Stimulated activated CD4-positive, alpha-beta T cell treated with anti-CD3 and anti-CD28 coated beads, Interleukin-1b, Interleukin-23, amount 100 ng/mL, for 1 hour (primary cell): ENCODE measurements at regions not wholly inside any gene's neighbourhood (a gene's known extent, or its start where the extent isn't known, plus 50 kb on each side); places are given as distances from the start of the nearest gene placed in this dataset.
"Not testable (repeated sequence)": the region's sequence is repeated elsewhere in the genome, so short reads cannot be mapped to it uniquely, and the experiment has no call there.

Experiments
- DNase-seq, 2 donors: peaks; one replicate each; pipeline ENCODE4 v3.0.0-alpha.2; 2020; ENCODE audit warnings: low read depth in 2 of 2

DNA sequence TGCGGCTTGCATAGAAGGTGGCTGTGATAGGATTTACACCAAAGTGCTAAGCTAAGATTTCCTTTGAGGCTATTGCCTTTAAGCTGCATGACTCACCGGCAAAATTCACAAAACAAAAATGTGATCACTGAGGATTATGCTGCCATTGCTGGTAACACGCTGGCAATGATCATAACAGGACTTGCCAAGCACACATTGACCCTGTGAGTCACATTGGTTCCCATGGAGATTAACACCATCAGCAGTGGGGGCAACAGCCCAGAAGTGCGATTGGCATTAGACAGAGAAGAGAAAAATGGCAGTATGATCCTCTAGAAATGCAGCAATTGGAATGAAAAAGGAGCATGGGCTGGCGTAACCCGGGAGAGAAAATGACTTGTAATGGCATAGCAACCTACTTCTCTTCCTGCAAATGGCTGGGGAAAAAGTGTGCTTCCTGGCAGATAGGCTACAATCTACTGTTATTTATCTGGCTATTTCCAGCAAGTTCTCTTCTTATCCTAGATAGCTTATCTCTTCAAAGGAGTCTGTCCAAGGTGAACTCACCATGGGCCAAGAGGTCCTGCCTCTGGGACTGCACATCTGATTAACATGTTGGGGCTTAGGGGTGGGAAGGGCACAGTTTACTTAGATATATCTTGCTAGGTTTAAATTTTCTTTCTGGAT lies 314.2 kb upstream of the IGFBP7 start:
- no peak for DNase-seq

DNA sequence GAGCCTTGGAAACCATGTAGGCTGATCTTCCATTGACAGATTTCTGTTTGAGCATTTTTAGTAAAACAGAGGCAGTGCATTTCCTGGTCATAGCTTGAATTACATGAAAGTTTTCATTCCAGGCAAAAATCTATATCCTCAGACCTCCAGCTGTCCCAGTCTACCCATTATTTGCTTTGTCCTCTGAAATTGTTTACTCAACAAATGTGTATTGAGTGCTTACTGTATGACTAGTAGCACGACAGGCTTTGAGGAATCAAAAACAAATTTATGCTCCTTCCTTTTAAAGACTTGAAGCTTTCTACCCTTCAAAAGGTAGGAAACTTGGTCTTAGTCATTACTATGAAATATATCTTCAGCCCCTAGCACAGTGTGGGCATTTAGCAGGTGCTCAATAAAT lies 307.9 kb upstream of the IGFBP7 start:
- no peak for DNase-seq

DNA sequence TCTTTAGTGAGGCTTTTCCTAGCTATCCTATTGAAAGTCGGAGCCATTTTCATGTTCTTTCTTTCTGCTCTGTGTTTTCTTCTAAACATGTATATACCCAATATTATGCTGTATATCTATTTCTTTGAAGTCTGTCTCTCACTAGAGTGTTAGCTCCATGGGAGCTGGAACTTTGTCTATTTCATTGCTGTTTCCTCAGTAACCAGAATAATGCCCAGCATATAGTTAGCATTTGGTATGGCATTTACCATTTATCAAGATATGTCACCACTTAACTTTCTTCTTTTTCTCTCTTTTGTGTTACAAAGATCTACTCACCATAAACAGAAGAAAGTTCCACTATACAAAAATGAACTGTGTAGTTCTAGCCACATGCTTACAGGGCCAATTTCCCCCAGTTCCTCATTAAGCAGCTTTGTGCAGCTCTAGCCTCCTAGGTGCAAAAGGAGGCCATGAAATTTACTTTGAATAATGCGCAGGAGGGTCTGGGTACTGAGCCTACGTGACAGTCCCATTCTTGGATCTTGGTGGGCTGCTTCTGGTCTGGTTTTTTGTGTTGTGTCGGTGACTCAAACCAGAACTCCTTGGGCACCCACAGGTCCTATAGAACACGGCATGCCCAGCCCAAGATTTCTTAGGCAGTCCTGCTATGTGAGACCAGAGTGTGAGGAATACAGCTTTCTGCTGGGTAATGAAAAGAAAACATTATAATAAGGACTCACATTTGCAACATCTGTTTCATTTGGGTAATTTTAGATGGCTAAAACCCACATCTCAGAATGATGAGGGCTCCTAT lies 302.3 kb upstream of the IGFBP7 start:
- DNase-seq = no peak

DNA sequence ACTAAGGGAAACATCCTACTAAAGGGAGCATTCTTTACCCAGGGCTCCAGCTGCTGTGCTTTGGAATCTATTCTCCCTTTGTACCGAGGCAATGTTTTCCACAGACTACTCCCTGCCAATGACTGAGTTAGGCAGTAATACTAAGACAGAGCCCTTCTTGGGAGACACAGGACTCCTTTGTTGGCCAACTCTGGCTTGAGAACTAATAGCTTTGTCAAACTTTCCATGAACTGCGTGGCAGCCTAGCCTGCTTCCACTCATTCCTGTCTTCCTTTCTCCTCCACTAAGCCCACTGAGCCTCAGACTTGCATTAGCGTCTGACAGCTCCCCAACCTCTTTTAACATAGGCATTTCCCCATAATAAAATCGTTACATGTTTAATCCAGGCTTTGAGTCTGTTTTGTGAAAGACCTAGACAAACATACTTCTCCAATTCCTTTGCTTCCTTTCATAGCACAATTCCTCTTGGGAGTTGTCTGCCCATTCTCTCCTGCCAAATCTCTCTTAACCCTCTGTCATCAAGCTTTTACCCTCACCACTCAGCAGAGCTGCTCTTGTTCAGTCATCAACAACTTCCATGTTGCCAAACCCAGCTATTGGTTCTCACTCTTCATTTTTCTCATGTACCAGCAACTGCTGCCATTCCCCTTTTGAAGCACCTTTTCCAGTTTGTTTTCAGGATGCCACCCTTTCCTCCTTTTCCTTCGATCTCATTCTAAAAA lies 300.3 kb upstream of the IGFBP7 start:
- DNase-seq = no peak

DNA sequence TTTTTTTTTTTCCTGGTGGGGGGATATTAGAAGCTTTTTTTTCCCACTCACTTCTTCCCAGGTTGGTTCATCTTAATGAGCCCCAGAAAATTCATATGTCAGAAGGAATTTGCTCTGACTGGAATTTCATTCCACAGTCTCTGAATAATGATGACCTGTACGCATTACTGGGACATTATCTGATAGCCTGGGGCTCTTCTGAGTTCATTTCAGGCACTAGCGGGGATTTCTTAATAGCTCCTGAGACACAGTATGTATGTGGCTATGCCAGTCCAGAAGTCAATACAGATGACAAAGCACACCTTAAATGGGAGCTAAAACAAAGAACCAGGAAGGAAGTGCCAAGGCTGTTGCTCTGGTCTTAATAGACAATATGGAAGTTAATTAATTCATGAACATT lies 295.2 kb upstream of the IGFBP7 start:
- no peak for DNase-seq

DNA sequence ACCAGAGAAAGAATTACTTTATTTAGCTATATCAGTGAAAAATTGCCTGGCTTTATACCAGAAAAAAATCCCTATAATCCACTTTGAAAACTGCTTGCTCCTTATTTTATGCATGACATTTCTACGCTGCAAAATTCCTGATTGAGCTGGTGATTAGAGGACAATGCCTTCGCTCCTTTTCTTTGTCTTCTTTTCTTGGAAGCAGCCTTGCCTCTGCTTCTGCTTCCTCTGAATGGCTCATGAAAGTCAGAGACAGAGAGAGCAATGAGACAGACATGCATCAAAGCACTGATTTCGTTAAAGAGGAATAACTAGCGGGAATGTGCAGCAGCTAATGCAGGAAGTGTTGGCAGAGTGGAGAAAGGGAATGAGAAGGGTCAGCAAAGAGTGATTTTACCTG lies 294.3 kb upstream of the IGFBP7 start:
- DNase-seq = no peak

DNA sequence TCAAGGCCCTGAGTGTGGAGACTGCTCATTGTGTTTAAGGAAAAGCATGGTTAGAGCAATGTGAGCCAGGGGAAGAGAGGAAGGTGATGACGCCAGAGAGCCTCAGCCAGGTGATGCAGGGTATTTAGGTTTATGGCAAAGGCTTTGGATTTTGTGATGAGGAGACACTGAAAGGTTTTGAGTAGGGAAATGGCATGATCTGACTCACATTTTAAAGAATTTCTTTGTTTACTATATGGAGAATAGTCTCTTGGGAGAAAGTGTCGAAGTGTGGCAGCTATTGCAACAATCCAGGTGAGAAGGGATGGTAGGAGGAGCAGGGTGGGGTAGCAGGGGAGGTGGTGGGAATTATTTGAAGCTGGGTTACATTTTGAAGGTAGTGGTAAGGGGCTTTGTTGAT lies 293.4 kb upstream of the IGFBP7 start:
- DNase-seq = no peak

DNA sequence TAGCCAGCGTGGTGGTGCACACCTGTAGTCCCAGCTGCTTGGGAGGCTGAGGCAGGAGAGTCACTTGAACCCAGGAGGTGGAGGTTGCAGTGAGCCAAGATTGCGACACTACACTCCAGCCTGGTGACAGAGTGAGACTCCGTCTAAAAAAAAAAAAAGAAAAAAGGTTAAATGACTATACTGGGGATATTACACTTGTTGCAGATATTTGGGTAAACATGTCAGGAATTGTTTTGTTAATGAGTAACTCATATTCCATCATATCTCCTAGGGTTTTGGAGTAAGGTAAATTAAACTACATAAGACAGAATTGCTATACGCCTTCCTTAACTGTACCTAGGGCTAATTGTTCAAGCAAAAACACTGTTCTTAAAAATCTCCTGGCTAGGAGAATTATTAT lies 291.4 kb upstream of the IGFBP7 start:
- DNase-seq = no peak

DNA sequence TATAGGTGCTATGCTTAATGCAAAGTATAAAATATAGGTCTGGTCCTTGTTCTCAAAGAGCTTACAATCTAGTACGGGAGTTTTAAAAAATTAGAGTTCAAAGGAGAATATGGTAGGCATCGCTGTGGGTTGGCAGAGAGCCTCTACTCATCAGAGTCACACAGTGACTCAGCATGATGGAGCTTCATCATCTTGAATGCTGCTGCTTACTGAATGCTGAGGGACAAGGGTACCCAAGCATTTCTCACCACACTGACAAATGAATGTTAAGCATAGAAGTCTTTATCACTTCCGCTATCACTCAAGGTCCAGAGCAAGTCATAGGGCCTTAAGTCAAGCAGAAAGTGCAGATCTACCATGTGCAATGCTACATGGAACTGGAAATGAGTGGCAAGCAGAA lies 268.6 kb upstream of the IGFBP7 start:
- no peak for DNase-seq

DNA sequence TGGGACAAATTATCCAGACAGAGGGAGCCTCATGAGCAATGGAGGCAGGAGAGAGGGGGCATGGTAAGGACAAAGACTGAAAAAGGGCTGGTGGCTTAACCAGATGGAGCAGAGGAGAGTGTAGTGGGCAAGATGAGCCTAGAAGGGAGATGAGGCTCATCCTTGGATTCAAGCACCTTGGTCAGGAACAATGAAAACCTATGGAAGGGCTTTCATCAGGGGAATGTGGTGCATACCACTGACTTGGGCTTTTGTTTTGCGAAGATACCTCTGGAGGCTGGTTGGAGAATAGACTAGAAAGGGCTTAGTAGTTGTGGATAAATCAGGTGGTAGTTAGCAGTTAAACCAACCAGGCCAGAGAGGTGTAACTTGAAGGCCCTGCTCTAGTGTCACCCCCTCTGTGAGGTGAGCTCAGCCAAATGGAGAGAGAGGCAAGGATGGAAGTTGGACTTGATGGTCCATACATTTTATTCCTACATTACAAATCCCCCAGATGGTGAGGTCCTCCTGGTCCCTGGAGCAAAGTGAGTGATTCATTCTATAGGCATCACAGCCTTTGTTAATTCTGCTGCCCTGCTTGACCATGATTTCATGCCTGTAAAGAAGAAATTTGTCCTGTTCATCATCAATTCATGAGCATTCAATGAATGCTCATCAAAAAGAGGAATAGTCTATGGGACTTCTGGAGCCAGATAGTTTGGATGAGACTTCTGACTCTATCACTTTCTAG lies 264.8 kb upstream of the IGFBP7 start:
- no peak for DNase-seq

DNA sequence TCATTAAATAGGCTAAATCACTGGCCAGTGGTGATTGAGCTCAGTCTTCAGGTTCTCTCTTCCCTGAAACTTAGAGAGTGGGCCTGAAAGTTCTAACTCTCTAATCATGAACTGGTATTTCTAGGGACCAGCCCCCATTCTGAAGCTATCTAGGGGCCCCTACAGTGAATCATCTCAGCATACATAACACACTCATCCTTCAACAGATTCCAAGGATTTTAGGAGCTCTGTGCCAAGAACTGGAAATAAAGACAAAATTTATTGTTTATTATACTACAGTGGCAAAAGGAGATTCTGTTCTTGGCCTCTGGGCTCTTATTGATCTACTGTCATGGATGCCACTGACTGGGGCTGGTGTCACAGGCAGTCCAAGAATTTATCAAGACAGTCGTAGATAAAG lies 263.8 kb upstream of the IGFBP7 start:
- DNase-seq = no peak

DNA sequence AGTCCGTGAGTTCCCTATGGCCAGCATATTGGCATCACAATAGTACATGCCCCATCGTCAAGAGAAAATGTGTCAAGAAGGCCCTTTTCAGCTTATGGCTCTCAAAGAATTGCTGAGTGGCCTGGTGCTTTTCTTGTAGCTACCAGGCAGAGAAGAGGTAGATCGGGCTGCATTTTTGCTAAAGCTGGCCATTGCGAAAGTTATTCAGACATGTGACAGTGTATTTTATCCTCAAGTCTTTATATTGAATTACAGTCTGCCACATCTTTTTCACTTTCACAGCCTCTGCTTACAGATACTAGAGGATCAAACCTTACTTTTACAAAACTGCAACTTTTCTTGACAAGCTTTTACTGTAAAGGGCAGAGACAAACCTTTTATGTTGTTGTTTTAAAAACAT lies 261.5 kb upstream of the IGFBP7 start:
- DNase-seq = no peak

DNA sequence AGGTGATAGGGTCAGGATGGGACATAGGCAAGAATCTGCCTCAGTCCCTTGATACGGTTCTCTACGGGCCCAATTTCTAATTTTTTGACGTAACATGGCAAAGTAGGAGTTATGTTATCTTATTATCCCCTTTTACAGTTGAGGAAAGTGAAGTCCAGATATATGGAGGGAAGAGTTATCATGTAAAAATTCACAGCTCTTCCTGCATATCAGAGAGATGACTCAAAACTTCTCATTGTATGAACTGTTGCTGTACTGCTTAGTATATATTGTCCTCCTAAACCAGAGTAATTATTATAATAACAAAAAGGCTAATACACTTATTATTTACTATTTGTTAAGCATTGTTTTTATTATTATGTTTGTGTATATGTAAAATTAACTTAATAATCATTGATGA lies 260.5 kb upstream of the IGFBP7 start:
- no peak for DNase-seq

DNA sequence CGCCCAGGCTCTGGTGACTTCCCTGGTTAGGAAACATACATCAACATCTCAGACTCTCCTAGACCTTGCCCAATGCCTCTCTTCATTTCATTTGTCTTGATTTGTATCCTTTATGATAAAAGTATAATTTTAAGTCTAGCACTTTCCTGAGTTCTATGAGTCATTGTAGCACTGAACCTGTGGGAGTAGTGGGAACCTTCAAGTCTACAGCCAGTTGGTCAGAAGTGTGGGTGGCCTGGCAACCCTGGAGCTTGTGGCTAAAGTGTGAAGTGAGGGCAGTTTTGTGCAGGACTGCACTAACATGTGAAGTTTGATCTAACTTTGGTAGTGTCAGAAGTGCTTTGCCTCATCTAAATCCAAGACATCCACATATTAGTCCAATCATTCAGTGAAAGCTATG lies 259.3 kb upstream of the IGFBP7 start:
- DNase-seq = no peak

DNA sequence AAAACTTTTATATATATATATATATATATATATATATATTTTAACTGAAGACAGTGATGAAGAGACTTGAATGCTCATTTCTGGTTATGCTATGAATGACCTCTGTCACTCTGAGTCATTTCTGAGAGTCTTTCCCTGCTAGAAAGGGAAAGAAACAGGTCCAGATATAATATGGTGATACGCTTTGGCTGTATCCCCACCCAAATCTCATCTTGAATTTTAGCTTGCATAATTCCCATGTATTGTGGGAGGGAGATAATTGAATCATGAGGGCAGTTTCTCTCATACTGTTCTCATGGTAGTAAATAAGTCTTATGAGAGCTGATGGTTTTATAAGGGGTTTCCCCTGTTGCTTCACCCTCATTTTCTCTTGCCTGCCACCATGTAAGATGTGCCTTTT lies 254.1 kb upstream of the IGFBP7 start:
- no peak for DNase-seq

DNA sequence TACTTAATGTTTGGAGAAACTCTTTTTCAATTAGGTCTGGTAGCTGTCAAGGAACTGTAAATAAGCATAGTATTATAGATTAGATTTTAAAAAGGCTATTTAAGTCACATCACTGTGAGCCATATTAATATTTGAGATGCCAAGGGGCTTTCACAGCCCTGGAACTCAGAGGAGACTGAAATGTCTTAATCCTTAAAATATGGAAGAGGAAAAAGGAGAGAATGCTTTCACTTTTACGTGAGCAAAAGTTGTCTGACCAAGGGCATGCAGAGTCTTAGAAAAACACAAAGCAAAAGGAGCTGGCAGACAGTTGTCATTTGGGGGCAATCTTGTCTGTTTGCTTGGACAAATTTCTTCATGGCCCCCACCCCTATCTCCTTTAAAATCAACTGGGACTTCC lies 253.2 kb upstream of the IGFBP7 start:
- DNase-seq = no peak

DNA sequence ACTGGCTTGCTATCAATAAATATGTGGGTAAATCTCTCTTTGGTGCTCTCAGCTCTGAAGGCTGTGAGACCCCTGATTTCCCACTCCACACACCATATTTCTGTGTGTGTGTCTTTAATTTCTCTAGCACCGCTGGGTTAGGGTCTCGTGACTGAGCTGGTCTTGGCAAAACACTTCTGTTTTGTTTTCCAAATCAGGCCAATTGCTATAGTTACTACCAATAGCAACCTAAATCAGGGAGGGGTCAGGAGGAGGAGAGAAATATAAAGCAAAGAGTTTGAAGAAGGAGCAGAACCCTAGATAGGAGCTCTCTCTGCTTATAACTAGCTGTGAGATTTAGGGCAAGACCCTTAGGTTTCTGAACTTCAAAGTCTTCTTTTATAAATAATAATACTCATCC lies 250.5 kb upstream of the IGFBP7 start:
- DNase-seq = no peak

DNA sequence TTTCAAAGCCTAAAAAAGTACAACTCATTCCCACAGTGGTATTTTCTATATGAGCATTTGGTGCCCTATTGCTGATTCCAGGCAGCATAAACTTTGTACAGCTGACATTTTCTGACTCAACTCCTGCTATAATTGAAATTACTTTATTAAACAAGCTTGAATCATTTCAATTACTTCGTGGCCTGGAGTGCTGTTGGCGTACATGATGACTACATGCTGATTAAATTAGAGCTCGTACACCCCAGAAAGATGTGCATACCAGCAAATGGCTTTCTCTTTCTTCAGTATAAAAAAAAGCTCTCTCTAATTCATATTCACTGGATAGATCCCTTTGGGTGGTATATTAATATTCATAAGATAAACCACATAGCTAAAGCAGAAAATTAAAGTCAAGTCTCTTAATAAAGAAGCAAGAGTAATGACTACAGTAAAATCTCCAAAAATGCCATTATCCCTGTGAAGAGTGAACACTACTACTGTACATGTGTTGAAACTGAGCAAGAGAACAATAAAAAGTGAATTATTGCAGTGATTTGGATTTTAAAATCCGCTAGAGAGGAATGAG lies 245.0 kb upstream of the IGFBP7 start:
- no peak for DNase-seq

DNA sequence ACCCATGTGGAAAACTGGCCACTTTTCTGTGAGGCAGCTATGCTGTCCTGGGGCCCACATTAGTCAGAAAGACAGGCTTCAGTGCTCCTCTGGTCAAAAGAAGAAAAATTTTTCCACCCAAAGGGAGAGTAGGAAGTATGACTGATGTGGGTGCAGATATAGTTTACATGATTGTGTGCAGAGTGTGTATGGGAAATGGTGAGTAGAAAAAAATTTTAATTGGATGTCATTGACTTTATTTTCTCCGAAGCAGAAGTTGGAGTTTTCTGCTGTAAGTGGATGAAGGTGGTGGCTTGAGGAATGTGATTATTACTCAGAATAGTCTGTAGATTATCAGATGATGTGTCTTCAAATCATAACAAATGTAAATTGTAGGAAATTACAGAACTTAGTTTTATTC lies 241.5 kb upstream of the IGFBP7 start:
- no peak for DNase-seq

DNA sequence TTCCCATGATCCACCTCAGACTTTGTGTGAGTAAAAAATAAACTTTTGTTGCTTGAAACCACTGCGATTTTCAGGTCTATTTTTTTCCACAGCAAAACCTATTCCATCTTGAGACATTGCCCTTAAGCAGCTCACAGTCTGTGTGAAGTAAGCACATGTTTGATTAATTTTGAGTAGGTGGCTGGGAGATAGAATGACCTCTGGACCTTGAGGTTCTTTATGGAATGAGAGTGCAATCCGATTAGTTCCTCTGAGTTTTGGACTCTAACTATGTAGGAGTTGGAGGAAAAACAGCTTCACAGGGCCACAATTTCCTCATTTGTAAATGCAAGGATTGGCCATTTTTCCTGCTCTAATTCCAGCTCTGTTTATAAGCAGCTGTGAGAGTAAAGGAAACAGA lies 234.1 kb upstream of the IGFBP7 start:
- no peak for DNase-seq

DNA sequence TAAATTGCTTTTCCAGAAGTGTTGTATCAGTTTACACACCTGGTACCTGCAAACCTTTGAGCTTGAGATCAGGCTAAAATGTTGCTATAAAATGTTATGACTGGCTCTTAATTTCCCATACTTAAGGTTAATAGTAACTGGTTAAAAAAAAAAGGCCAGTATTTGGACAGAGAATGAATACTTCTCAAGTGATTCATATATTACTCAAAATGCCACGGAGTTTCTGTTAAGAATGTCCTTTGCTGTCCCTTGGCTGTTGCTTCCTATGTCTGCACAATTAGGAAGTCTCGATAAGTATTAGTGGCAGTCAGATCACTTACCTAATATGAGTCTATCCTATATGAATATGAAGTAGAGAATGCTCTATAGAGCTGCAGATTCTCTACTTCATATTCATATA lies 232.2 kb upstream of the IGFBP7 start:
- no peak for DNase-seq

DNA sequence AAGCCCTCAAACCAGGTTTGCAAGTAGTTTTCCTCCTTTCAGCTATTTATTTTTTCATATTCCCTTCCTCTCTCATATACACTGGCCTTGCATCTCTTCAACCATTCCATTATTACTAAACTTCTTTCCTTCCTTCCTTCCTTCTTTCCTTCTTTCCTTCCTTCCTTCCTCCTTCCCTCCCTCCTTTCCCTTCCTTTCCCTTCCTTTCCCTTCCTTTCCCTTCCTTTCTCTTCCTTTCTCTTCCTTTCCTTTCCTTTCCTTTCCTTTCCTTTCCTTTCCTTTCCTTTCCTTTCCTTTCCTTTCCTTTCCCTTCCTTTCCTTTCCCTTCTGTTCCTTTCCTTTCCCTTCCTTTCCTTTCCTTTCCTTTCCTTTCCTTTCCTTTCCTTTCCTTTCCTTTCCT lies 228.7 kb upstream of the IGFBP7 start:
- not testable (repeated sequence) for DNase-seq
